ENCODE measurements at regions not wholly inside any gene's neighbourhood (a gene's known extent, or its start where the extent isn't known, plus 50 kb on each side); places are given as distances from the start of the nearest gene placed in this dataset.

DNA sequence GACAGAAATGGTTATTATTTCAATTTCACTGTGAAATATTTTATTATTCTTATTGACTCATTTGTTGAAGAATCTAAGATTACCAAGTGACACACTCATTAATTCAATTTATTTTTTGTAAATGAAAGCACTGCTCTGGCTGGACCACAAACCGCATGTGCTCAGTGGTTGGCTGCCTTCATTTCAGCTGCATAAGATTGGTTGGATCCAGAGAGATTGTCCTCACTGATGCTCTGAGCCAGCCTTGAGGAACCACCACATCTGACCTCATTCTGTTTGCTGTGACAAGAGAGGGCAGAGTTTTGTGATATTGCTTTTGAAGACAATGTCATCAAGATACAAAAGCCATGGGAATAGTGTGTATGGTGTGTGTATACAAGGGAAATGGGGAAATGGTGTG is 192.1 kb downstream of the CYRIA start:
- DNase-seq = no peak
- H3K4me1 ChIP-seq = no peaks in the 10 kb centered on the region
- H3K9me3 ChIP-seq = no peaks in the 10 kb centered on the region
- no peak for TF ChIP-seq CTCF (IDR thresholded peaks at IDR 0.05; ENCODE audit: low read depth, low read length)
- no peak overlapping the region for H3K4me3 ChIP-seq (ENCODE audit: low read depth, low read length)
- no peaks in the 10 kb centered on the region for H3K36me3 ChIP-seq
- H3K27me3 ChIP-seq = no peaks in the 10 kb centered on the region

DNA sequence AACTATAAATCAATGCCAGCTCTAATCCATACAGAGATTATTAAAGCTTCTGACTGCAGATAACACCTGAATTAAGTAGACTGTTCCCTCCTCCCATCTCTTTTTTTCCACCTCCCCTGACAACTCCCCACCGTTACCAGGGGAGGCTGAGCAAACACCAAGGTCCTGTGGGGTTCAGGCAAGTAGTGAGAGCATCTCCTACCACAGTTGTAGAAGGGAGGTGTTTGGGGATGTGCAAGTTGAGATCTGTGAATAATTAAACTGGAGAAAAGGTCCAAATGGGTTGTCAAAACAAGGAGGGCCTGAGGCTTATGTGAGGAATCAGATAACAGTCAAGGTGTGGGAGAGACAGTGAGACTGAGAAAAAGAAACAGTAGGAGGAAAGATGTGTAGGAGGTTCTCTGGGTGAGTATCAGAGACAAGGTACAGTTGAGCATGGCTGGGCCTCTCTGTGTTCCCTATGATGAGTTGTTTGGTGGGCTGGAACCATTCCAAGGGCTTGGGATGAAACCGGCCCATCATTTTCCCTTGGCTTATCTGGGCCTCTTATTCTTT is 194.6 kb downstream of the CYRIA start:
- H3K4me1 ChIP-seq = no peaks in the 10 kb centered on the region
- H3K36me3 ChIP-seq = no peaks in the 10 kb centered on the region
- H3K9me3 ChIP-seq = no peaks in the 10 kb centered on the region
- DNase-seq = no peak
- no peaks in the 10 kb centered on the region for H3K27me3 ChIP-seq
- H3K4me3 ChIP-seq (ENCODE audit: low read depth, low read length) = no peak overlapping the region
- no peak for TF ChIP-seq CTCF (IDR thresholded peaks at IDR 0.05; ENCODE audit: low read depth, low read length)

DNA sequence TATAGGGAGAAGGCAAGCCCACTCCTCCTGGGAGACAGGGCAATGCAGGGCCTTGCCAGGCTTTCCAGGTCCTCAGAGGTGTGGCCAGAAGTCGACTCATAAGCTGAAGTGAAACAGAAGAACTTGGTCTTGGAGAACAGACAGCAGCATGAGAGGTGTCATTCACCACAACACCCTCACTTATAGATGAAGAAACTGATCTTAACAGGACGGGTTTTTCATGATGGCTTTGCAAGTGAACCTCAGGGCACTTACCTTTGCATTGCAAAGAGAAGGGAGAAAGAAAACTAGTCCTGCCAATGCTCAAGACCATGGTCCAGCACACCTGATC is 198.8 kb downstream of the CYRIA start:
- H3K27me3 ChIP-seq = no peaks in the 10 kb centered on the region; the same call in 1 of the 2 replicates
- H3K4me3 ChIP-seq (ENCODE audit: low read depth, low read length) = no peak overlapping the region
- H3K4me1 ChIP-seq = no peaks in the 10 kb centered on the region
- no peak for TF ChIP-seq CTCF (IDR thresholded peaks at IDR 0.05; ENCODE audit: low read depth, low read length)
- no peak for DNase-seq
- H3K36me3 ChIP-seq = no peaks in the 10 kb centered on the region
- H3K9me3 ChIP-seq = no peaks in the 10 kb centered on the region

- no peak for DNase-seq
- no peaks in the 10 kb centered on the region for H3K9me3 ChIP-seq
- H3K27me3 ChIP-seq = no peaks in the 10 kb centered on the region; the same call in 1 of the 2 replicates
- no peak overlapping the region for H3K4me3 ChIP-seq (ENCODE audit: low read depth, low read length)
- TF ChIP-seq CTCF (IDR thresholded peaks at IDR 0.05; ENCODE audit: low read depth, low read length) = no peak
- no peaks in the 10 kb centered on the region for H3K36me3 ChIP-seq
- H3K4me1 ChIP-seq = no peaks in the 10 kb centered on the region
These were observed 199.4 kb downstream of the CYRIA start for GRCh38 chr2:16466133-16466820.

DNA sequence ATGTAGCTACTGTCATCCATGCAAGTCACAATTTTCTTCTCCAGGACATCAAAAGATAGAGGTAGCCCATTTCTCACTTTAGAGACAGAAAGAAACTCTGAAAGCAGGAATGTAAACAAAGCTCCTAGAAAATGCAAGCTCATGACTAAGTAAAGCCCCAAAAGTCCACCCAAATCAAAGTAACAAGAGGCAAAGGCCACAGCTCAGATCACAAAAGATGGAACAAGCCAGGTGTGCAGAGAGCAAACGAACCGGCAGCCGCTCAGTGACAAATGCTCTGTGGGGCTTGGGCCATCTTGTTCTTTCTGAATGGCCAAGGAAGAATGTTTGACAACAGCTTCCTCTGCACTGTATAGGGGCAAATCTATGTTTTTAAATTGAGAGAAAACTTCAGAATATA is 201.0 kb downstream of the CYRIA start:
- no peaks in the 10 kb centered on the region; the same call in 1 of the 2 replicates for H3K27me3 ChIP-seq
- DNase-seq = no peak
- no peak for TF ChIP-seq CTCF (IDR thresholded peaks at IDR 0.05; ENCODE audit: low read depth, low read length)

GRCh38 chr2:16462958-16463357 is 202.7 kb downstream of the CYRIA start:
- H3K4me1 ChIP-seq = no peaks in the 10 kb centered on the region
- no peaks in the 10 kb centered on the region for H3K36me3 ChIP-seq
- H3K9me3 ChIP-seq = no peaks in the 10 kb centered on the region
- no peak overlapping the region for H3K4me3 ChIP-seq (ENCODE audit: low read depth, low read length)
- no peak for DNase-seq
- TF ChIP-seq CTCF (IDR thresholded peaks at IDR 0.05; ENCODE audit: low read depth, low read length) = no peak
- H3K27me3 ChIP-seq = peaks cover 5% of the 10 kb centered on the region; the same call in 1 of the 2 replicates

More for the DNA sequence above, 201.0 kb downstream of the CYRIA start:
- Histone ChIP-seq H3K4me1 (no peaks in the 10 kb centered on the region), H3K4me3 (ENCODE audit: low read depth, low read length) (no peak overlapping the region), H3K36me3 (no peaks in the 10 kb centered on the region), H3K9me3 (no peaks in the 10 kb centered on the region)
